H7 (cell line): ENCODE measurements at regions not wholly inside any gene's neighbourhood (a gene's known extent, or its start where the extent isn't known, plus 50 kb on each side); places are given as distances from the start of the nearest gene placed in this dataset.

Source experiments
- DNase-seq: peaks from one replicate; pipeline ENCODE4 v3.0.0; 2012
- H3K27me3 ChIP-seq: 2 replicates; pipeline ENCODE4 v1.6.0; 2011; ENCODE audit warnings: mild to moderate bottlenecking, low read length; ENCODE audit not compliant: control insufficient read depth, insufficient read depth
- H3K36me3 ChIP-seq: replicated peaks from 2 replicates; pipeline ENCODE4 v1.5.1; 2011; ENCODE audit warnings: low read length; ENCODE audit not compliant: control insufficient read depth, insufficient read depth
- H3K4me3 ChIP-seq: 2 replicates; pipeline ENCODE4 v1.5.1; 2011; ENCODE audit warnings: low read depth, mild to moderate bottlenecking, control low read depth, low read length, moderate library complexity; ENCODE audit not compliant: insufficient read depth

DNA sequence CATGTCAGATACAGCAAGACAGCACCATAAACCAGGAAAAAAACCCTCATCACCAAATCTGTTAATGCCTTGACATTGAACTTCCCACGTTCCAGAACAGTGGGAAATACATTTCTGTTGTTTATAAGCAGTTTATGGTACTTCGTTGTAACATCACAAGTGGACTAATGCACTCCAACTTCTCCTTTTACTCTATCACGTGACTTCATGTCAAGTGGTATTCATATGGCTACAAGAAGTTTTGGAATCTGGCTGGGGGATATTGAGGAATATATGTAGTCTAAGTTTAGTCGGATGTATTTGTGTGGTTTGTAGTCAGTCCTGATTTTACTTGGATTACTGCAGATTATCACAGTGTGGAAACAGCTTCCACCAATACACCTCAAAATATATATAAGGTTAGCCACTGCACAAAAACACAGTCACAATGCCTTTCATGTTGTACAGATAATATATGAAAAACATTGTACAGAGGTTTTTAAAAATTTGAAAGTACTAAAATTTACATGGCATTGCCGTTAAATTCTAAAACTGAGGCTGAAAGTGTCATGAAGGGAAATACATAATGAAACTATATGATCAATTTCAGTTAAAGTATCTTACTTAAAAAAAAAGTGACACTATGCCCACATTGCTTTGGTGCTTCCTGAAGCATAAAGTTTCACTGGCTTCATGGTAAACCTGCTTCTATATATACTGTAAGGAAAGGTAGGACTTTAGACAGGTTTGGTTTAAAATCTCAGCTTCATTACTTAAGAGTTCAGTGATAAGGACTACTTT, 134.1 kb downstream of the CASP12 start:
- no peak for DNase-seq
- Histone ChIP-seq H3K36me3 (no peaks in the 10 kb centered on the region), H3K4me3 (no peak overlapping the region), H3K27me3 (no peaks in the 10 kb centered on the region)

DNA sequence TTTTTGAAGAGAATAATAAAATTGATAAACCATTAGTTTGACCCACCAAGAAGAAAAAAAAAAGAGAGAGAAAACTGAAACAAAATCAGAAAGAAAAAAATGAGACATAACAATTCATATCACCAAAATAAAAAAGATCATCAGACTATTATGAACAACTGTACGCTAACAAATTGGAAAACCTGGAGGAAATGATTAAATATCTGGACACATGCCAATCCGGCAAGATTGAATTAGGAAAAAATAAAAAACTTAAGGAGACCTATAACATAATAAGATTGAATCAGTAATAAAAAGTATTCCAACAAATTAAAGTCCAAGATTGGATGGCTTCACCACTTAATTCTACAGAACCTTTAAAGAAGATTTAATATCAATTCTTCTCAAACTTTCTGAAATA, 136.7 kb downstream of the CASP12 start:
- no peak for DNase-seq

DNA sequence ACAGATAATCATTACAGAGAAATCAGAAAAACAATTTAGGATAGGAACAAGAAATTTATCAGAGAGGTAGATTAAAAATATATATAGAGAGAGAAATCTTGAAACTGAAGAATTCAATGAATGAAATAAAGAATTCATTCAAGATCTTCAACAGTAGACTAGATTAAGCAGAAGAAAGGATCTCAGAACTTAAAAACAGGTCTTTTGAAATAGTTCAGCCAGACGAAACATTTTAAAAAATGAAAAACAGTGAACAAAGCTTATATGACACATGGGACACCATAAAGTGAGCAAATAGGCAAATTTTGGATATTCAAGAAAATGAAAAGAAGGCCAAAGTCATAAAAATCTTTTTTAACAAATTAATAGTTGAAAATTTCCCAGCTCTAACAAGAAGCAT, 138.8 kb downstream of the CASP12 start:
- H3K36me3 ChIP-seq, result no peaks in the 10 kb centered on the region
- H3K27me3 ChIP-seq, result no peaks in the 10 kb centered on the region
- no peak overlapping the region for H3K4me3 ChIP-seq
- no peak for DNase-seq

More for the DNA sequence above, 136.7 kb downstream of the CASP12 start:
- Histone ChIP-seq H3K4me3 (no peak overlapping the region), H3K36me3 (no peaks in the 10 kb centered on the region), H3K27me3 (no peaks in the 10 kb centered on the region)

DNA sequence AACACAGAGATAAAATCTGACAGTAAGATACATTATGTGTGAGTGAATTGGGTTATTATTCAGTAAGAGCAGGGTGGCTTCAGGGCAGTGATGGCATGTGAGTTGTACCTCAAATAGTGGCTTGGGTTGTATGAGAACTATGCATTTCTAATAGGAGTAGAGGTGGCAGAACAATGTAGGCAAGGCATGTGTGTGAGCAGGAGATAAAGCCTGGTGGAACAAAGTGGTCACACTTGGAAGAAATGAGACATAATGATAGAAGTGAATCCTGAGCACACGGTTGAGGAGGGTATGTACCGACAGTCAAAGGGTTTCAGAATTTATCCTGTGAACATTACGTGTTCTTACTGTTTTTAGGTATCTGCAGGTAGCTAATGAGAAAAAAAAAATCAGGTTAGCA, 159.3 kb downstream of the CASP12 start:
- no peaks in the 10 kb centered on the region for H3K36me3 ChIP-seq
- DNase-seq, result no peak
- no peaks in the 10 kb centered on the region for H3K27me3 ChIP-seq
- H3K4me3 ChIP-seq, result no peak overlapping the region

DNA sequence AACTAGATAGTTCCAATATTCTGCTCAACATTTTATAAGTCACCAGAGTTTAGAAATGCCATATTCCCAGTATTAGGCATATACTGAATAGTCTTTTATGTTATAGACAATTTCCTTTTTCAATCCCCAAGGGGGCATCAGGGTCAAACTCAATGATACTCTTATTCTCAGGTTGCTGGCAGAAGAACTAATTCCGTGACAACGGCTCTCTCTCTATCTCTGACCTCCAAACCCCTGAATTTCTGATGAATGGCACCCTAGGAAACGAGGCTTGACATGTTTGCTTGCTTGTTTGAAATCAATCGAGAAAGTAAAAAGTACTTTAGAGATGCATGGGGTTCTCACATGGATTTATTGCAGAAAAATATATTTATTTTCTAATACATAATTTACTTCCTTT, 160.1 kb downstream of the CASP12 start:
- no peak for DNase-seq
- no peaks in the 10 kb centered on the region for H3K27me3 ChIP-seq
- no peak overlapping the region for H3K4me3 ChIP-seq
- no peaks in the 10 kb centered on the region for H3K36me3 ChIP-seq

DNA sequence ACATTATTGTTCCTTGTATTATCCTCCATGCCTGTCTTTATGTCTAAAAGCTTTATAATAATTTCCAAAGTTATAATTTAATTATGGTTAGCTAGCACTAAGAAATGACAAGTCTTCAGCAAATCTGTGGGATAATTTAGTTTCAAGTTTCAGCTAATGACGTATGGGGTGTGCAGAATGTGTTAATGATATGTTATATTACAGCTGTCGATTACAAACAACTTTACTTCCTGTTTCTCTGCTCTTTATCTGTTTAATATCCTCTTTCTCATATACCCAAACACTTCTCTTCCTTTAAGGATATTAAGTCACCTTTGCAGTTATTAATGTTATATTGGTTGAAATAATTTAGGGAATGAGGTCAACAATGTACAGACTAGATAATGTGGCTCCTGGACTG, 161.8 kb downstream of the CASP12 start:
- H3K27me3 ChIP-seq, result no peaks in the 10 kb centered on the region
- H3K36me3 ChIP-seq, result no peaks in the 10 kb centered on the region
- no peak overlapping the region for H3K4me3 ChIP-seq
- DNase-seq, result no peak

DNA sequence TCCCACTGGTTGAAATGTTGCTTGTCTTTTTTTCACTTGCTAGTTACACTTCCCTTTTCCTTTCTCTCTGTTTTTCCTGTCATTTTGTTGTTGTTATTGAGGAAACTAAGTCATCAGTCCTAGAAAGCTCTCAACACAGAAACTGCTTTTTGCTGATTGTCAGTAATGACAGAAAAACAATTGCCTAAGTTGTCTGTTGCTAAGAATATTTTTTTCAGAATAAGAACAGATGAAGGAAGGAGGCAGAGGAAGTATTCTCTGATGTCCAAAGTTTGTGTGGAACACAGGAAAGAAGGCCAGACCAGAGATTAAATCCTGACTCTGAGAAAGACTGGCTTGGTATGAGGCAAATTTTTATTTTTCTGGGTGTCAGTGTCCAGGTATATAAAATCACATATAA, 163.3 kb downstream of the CASP12 start:
- Histone ChIP-seq H3K27me3 (no peaks in the 10 kb centered on the region), H3K4me3 (no peak overlapping the region), H3K36me3 (no peaks in the 10 kb centered on the region)
- DNase-seq, result no peak

DNA sequence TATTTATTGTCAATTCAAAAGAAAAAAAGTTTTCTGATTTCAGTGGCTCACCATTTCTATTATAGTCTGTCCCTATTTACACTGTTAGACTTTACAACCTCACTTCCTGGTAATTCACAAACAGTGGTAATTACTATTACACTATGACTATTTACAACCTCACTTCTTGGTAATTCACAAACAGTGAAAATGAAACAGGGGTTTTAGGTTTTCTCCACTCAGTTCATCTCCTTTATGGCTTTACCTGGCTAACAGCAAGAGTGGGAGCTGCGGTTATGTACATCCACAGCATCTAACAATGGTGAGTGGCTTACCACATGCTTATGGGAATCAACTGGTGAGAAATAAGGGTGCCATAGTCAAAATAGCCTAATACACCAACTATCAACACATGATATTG, 166.4 kb downstream of the CASP12 start:
- Histone ChIP-seq H3K27me3 (no peaks in the 10 kb centered on the region), H3K4me3 (no peak overlapping the region), H3K36me3 (no peaks in the 10 kb centered on the region)
- DNase-seq, result no peak

DNA sequence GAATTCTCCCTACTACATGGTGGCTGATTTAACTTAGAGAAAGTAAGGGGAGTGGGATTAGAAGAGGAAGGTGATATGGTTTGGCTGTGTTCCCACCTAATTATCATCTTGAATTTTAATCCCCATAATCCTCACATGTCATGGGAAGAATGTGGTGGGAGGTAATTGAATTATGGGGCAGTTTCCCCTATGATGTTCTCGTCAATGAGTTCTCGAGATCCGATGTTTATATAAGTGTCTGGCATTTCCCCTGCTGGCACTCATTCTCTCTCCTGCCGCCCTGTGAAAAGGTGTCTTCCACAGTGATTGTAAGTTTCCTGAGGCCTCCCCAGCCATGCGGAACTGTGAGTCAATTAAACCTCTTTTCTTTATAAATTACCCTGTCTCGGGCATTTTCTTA, 169.3 kb downstream of the CASP12 start:
- H3K27me3 ChIP-seq, result no peaks in the 10 kb centered on the region
- no peak for DNase-seq
- H3K4me3 ChIP-seq, result no peak overlapping the region
- H3K36me3 ChIP-seq, result no peaks in the 10 kb centered on the region

DNA sequence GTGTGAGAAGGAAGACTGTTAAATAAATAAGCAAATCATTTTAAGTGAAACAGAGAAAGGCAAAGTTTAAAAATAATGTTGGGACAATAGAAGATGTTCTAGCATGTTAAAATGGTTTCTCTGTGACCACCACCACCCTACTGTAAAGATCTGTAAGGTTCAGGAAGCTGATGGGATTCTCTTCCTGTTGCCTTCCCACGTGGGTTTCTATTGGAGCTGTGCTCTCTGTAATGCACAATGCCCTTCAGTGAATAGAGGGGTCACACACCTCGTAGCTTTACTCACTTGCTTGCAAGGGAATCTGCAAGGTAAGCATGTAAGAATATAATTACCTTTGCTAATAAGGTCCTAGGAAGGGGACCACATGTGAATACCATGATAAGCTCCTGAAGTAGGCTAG, 170.5 kb downstream of the CASP12 start:
- Histone ChIP-seq H3K4me3 (no peak overlapping the region), H3K27me3 (no peaks in the 10 kb centered on the region), H3K36me3 (no peaks in the 10 kb centered on the region)
- DNase-seq, result no peak

DNA sequence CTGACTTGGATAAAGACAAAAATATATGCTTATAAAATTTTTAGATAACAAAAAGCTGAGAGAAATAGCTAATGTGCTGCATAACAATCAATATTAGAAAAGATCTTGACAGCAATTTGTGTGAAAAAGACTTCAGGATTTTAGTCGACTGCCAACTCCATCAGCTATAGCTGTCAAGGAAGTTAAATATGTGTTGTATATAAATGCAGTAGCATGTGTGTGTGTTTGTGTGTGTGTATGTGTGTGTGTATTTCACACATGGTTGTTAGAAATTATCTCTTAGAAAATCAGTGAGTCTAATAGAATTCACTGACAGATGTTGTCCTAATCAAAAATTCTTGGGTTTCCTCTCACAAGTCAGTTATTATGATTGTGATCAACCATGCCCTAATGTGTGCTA, 171.2 kb downstream of the CASP12 start:
- Histone ChIP-seq H3K27me3 (no peaks in the 10 kb centered on the region), H3K36me3 (no peaks in the 10 kb centered on the region), H3K4me3 (no peak overlapping the region)
- DNase-seq, result no peak

DNA sequence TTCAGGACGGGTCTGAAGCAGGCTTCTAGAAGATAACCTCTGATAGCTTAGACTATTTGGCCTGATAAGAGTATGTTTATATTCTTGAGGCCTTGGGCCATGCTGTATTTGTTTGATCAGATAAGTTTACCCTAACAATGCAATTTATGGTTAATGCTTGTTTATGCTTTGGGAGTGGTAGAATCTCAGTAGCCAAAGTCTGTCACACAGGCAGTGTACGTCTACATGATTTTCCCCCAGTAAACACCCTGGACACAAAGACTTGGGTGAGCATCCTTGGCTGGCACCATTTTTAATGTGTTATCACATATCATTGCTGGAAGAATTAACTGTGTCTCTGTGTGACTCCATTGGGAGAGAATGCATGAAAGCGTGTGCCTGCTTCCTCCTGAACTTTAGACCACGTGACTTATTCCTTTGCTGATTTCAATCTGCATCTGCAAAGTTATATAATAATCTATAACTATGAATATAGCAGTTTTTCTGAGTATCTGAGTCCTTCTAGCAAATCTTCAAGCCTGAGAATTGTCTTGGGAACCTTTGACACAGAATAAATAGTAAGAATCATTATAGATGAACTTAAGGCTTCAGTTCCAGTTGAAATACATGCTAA, 172.4 kb downstream of the CASP12 start:
- DNase-seq, result no peak
- Histone ChIP-seq H3K36me3 (no peaks in the 10 kb centered on the region), H3K27me3 (no peaks in the 10 kb centered on the region), H3K4me3 (no peak overlapping the region)

DNA sequence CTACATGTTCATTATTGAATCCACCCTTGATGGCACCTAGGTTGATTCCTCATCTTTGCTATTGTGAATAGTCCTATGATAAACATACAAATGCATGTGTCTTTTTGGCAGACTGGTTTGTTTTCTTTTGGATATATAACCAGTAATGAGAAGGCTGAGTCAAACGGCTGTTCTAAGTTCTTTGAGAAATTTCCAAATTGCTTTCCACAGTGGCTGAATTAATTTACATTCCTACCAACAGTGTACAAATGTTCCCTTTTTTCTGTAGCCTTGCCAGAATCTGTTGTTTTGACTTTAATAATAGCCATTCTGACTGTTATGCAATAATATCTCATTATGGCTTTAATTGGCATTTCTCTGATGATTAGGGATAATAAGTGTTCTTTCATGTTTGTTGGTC, 184.9 kb downstream of the CASP12 start:
- no peak overlapping the region for H3K4me3 ChIP-seq
- H3K36me3 ChIP-seq, result no peaks in the 10 kb centered on the region
- H3K27me3 ChIP-seq, result no peaks in the 10 kb centered on the region
- DNase-seq, result no peak

DNA sequence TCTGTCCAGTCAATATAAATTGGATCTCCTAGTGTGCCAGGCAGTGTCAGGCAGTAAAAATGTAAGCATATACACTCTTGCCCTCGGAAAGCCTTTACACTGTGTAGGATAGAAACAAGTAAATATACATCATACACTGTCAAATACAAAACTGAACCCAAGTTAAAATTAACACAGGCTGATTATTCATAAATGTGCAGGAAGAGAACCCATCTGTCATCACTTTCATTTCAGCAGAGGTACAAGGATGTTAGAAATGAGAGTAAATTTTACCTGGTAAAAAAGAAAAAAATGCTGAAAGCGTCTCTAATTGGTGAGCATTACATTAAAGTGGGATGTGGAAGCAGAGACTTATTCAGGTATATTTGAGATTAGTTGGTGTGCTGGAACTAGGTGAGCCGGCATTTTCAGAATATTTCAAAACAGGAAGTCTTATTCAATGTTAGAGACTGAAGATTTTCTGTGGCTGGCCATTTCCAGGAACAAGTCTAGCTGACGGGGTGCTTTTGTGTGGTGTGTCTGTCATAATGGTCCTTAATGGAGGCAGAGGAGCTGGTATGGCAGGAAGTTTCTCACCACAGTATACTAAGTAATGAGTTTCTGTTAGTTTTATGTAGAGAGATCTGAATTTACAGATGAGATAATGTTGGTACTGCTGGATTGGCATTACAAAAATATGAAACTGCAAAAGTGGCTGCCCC, 192.6 kb downstream of the CASP12 start:
- DNase-seq, result no peak

DNA sequence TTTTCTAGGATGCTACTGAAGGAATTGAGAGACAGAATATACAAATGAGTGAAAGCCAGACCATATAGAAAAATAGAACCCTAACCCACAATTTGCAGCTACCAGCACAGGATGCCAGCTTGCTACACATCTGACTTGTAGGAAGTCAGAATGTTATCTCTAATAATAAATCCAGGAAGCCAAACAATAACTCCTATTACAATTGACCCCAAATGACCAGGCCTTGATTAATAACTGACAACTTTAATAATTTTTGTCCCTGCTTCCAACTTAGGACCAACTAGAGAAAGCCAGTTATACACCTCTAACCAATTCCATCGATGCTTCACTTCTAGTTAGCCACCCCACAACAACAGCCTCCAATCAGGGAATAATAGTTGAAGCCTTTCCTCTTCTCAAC, 193.4 kb downstream of the CASP12 start:
- no peak for DNase-seq
- Histone ChIP-seq H3K4me3 (no peak overlapping the region), H3K36me3 (no peaks in the 10 kb centered on the region), H3K27me3 (no peaks in the 10 kb centered on the region)

More for the DNA sequence above, 192.6 kb downstream of the CASP12 start:
- H3K36me3 ChIP-seq, result no peaks in the 10 kb centered on the region
- no peaks in the 10 kb centered on the region for H3K27me3 ChIP-seq
- no peak overlapping the region for H3K4me3 ChIP-seq
